Keratinocyte (primary cell): ENCODE measurements at regions not wholly inside any gene's neighbourhood (a gene's known extent, or its start where the extent isn't known, plus 50 kb on each side); places are given as distances from the start of the nearest gene placed in this dataset.

Experiments
- DNase-seq: peaks from one replicate; pipeline ENCODE4 v3.0.0-alpha.2; 2011; ENCODE audit warnings: low read depth, missing footprints, low spot score
- FAIRE-seq: peaks from 2 replicates; lab custom pipeline; 2011; peaks lifted over from hg19 to GRCh38; lab: Jason Lieb, UNC
- H2AFZ ChIP-seq: 2 replicates; pipeline ENCODE4 v1.6.0; 2012; ENCODE audit warnings: low read length, control low read depth, inconsistent platforms; ENCODE audit not compliant: control insufficient read depth
- H3K27ac ChIP-seq: 2 replicates; pipeline ENCODE4 v1.5.1; 2011; ENCODE audit warnings: low read length; ENCODE audit not compliant: control insufficient read depth, insufficient read depth
- H3K27me3 ChIP-seq: 3 replicates; pipeline ENCODE4 v1.6.0; 2011; ENCODE audit warnings: low read length; ENCODE audit not compliant: control insufficient read depth, insufficient read depth; ENCODE audit errors: extremely low read depth
- H3K36me3 ChIP-seq, 2 experiments: 2 replicates in 1 of 2; 3 replicates in 1 of 2; pipeline ENCODE4 v1.5.1; 2011; ENCODE audit warnings: low read length in 2 of 2, mild to moderate bottlenecking in 1 of 2; ENCODE audit not compliant: control insufficient read depth in 2 of 2, insufficient read depth in 2 of 2; ENCODE audit errors: extremely low read depth in 1 of 2
- H3K4me1 ChIP-seq: 3 replicates; pipeline ENCODE4 v1.5.1; 2011; ENCODE audit warnings: low read length; ENCODE audit not compliant: control insufficient read depth, insufficient read depth; ENCODE audit errors: extremely low read depth
- H3K4me2 ChIP-seq: 3 replicates; pipeline ENCODE4 v1.6.0; 2011; ENCODE audit warnings: low read depth, low read length; ENCODE audit not compliant: control insufficient read depth, insufficient read depth; ENCODE audit errors: extremely low read depth
- H3K4me3 ChIP-seq, 3 experiments: fragments of 200-600 bp in 1 of 3; sonication (generic) in 1 of 3; 2 replicates in 2 of 3; 3 replicates in 1 of 3; pipeline ENCODE4 v1.5.1; 2011 to 2016; ENCODE audit warnings: low read length in 3 of 3, mild to moderate bottlenecking in 3 of 3, control low read depth in 2 of 3, inconsistent platforms in 1 of 3, low read depth in 1 of 3, mixed read lengths in 1 of 3, mixed run types in 1 of 3, moderate library complexity in 1 of 3; ENCODE audit not compliant: control insufficient read depth in 2 of 3, insufficient read depth in 2 of 3; ENCODE audit errors: extremely low read depth in 1 of 3
- H3K79me2 ChIP-seq: 2 replicates; pipeline ENCODE4 v1.6.0; 2012; ENCODE audit warnings: low read length; ENCODE audit not compliant: control insufficient read depth, insufficient read depth
- H3K9ac ChIP-seq: 3 replicates; pipeline ENCODE4 v1.6.0; 2011; ENCODE audit warnings: low read length; ENCODE audit not compliant: control insufficient read depth, insufficient read depth; ENCODE audit errors: extremely low read depth
- H3K9me1 ChIP-seq: 3 replicates; pipeline ENCODE4 v1.6.0; 2011; ENCODE audit warnings: low read length; ENCODE audit not compliant: control insufficient read depth, insufficient read depth; ENCODE audit errors: extremely low read depth
- H3K9me3 ChIP-seq: 2 replicates; pipeline ENCODE4 v1.5.1; 2012; ENCODE audit warnings: low read depth, low read length; ENCODE audit not compliant: control insufficient read depth
- H4K20me1 ChIP-seq: 3 replicates; pipeline ENCODE4 v1.6.0; 2011; ENCODE audit warnings: low read length; ENCODE audit not compliant: control insufficient read depth, insufficient read depth; ENCODE audit errors: extremely low read depth
- CTCF ChIP-seq, 3 experiments: IDR thresholded peaks in 1 of 3; conservative IDR thresholded peaks in 1 of 3; optimal IDR thresholded peaks in 1 of 3; 2 replicates in 2 of 3; 3 replicates in 1 of 3; pipeline versions ENCODE3 to v1.5.1; 2011; ENCODE audit warnings: low read length in 3 of 3, mild to moderate bottlenecking in 3 of 3, moderate library complexity in 2 of 3, control low read depth in 1 of 3, inconsistent platforms in 1 of 3; ENCODE audit not compliant: insufficient read depth in 2 of 3; ENCODE audit errors: extremely low read depth in 1 of 3
- EZH2 ChIP-seq: IDR thresholded peaks from one replicate; pipeline ENCODE4 v1.6.1; 2012; ENCODE audit warnings: inconsistent platforms, mild to moderate bottlenecking, low read length, moderate library complexity
- dilution Hi-C: fragments of 300-500 bp; cut with MboI; formaldehyde crosslinking; loops from one replicate; pipeline ENCODE4 v1.7.0; 2020; ENCODE audit warnings: low sequenced_read_pairs; ENCODE audit not compliant: extremely low pct_ligation_motif_present

- Histone ChIP-seq H3K9me3 (no peaks in the 10 kb centered on the region), H3K27ac (no peak overlapping the region), H3K4me1 (no peaks in the 10 kb centered on the region), H2AFZ (no peak overlapping the region), H3K9ac (no peak overlapping the region), H3K36me3 (no peaks in the 10 kb centered on the region), H3K4me2 (no peak overlapping the region), H3K79me2 (no peaks in the 10 kb centered on the region), H3K9me1 (no peaks in the 10 kb centered on the region), H4K20me1 (no peaks in the 10 kb centered on the region), H3K27me3 (no peaks in the 10 kb centered on the region), H3K4me3 (no peak overlapping the region)
- no peak for TF ChIP-seq CTCF (optimal IDR thresholded peaks at IDR 0.05 in 1 of 3, IDR thresholded peaks at IDR 0.05 in 1 of 3, conservative IDR thresholded peaks at IDR 0.05 in 1 of 3; ENCODE audit: extremely low read depth in 1 of 3, insufficient read depth in 2 of 3, low read length in 3 of 3)
- TF ChIP-seq EZH2, result no peak
- no peak for DNase-seq
- dilution Hi-C loops, result no loop called here
- no peak for FAIRE-seq
Measured at GRCh38 chr1:193568512-193568911, 382.1 kb upstream of the B3GALT2 start.

- FAIRE-seq (no peak), DNase-seq (no peak)
- no peak overlapping the region for H3K9ac ChIP-seq
- H3K27me3 ChIP-seq, result no peaks in the 10 kb centered on the region
- H3K4me3 ChIP-seq, result no peak overlapping the region
- no peak overlapping the region for H3K4me2 ChIP-seq
- no peaks in the 10 kb centered on the region for H3K9me3 ChIP-seq
- H3K9me1 ChIP-seq, result no peaks in the 10 kb centered on the region
- no peaks in the 10 kb centered on the region for H3K79me2 ChIP-seq
- H3K36me3 ChIP-seq, result no peaks in the 10 kb centered on the region
- no peaks in the 10 kb centered on the region for H4K20me1 ChIP-seq
- no peak for TF ChIP-seq EZH2
- no peak overlapping the region for H3K27ac ChIP-seq
- no peaks in the 10 kb centered on the region for H3K4me1 ChIP-seq
- no peak overlapping the region for H2AFZ ChIP-seq
- dilution Hi-C loops, result no loop called here
Measured at GRCh38 chr1:193567937-193568336, 381.5 kb upstream of the B3GALT2 start.

GRCh38 chr1:193566735-193567134 is 380.3 kb upstream of the B3GALT2 start:
- no peak overlapping the region for H2AFZ ChIP-seq
- no peaks in the 10 kb centered on the region for H3K9me3 ChIP-seq
- H3K4me1 ChIP-seq, result no peaks in the 10 kb centered on the region
- no peaks in the 10 kb centered on the region for H3K36me3 ChIP-seq
- no peaks in the 10 kb centered on the region for H3K9me1 ChIP-seq
- H3K9ac ChIP-seq, result no peak overlapping the region
- dilution Hi-C loops, result no loop called here
- H3K4me3 ChIP-seq, result no peak overlapping the region
- no peak for FAIRE-seq
- TF ChIP-seq EZH2, result no peak
- TF ChIP-seq CTCF (optimal IDR thresholded peaks at IDR 0.05 in 1 of 3, IDR thresholded peaks at IDR 0.05 in 1 of 3, conservative IDR thresholded peaks at IDR 0.05 in 1 of 3; ENCODE audit: extremely low read depth in 1 of 3, insufficient read depth in 2 of 3, low read length in 3 of 3), result no peak
- no peaks in the 10 kb centered on the region for H3K27me3 ChIP-seq
- no peaks in the 10 kb centered on the region for H4K20me1 ChIP-seq
- DNase-seq, result no peak
- no peak overlapping the region for H3K27ac ChIP-seq
- no peak overlapping the region for H3K4me2 ChIP-seq
- H3K79me2 ChIP-seq, result no peaks in the 10 kb centered on the region
